HG02610 (cell line): ENCODE measurements at regions not wholly inside any gene's neighbourhood (a gene's known extent, or its start where the extent isn't known, plus 50 kb on each side); places are given as distances from the start of the nearest gene placed in this dataset.
"Not testable (repeated sequence)": the region's sequence is repeated elsewhere in the genome, so short reads cannot be mapped to it uniquely, and the experiment has no call there.

ENCODE experiments used
- ATAC-seq: cut with Tn5 transposase; IDR thresholded peaks from one replicate; pipeline ENCODE4 v1.9.1; 2021; ENCODE audit warnings: mild to moderate bottlenecking, moderate library complexity; ENCODE audit not compliant: unreplicated experiment

GRCh38 chr1:184889166-184889565 lies 85.1 kb downstream of the NIBAN1 start:
- no peak for ATAC-seq

GRCh38 chr1:184888505-184888904 lies 85.8 kb downstream of the NIBAN1 start:
- no peak for ATAC-seq

GRCh38 chr1:184882957-184883815 lies 91.1 kb downstream of the NIBAN1 start:
- ATAC-seq = no peak

GRCh38 chr1:184881941-184882913 lies 92.1 kb downstream of the NIBAN1 start:
- peak; percentile 62 for ATAC-seq

GRCh38 chr1:184879876-184880557 lies 94.3 kb downstream of the NIBAN1 start:
- no peak for ATAC-seq

- ATAC-seq = no peak
These were observed 95.7 kb downstream of the NIBAN1 start for GRCh38 chr1:184878602-184879001.

- ATAC-seq = no peak
These were observed 96.3 kb downstream of the NIBAN1 start for GRCh38 chr1:184878002-184878401.

GRCh38 chr1:184876015-184876414 lies 98.3 kb downstream of the NIBAN1 start:
- ATAC-seq = not testable (repeated sequence)

GRCh38 chr1:184875218-184875617 lies 99.1 kb downstream of the NIBAN1 start:
- ATAC-seq = no peak

- ATAC-seq = peak; percentile 27
These were observed 104.0 kb downstream of the NIBAN1 start for GRCh38 chr1:184870319-184870718.

- no peak for ATAC-seq
These were observed 106.2 kb downstream of the NIBAN1 start for GRCh38 chr1:184867866-184868689.

- ATAC-seq = peak; percentile 96
These were observed 107.1 kb downstream of the NIBAN1 start for GRCh38 chr1:184866991-184867788.

GRCh38 chr1:184866586-184866985 lies 107.7 kb downstream of the NIBAN1 start:
- ATAC-seq = peak; percentile 27

- ATAC-seq = no peak
These were observed 108.5 kb downstream of the NIBAN1 start for GRCh38 chr1:184865831-184866230.

GRCh38 chr1:184861755-184862336 lies 107.2 kb upstream of the EDEM3 start:
- ATAC-seq = no peak

- ATAC-seq = peak; percentile 66
These were observed 106.5 kb upstream of the EDEM3 start for GRCh38 chr1:184860985-184861754.

- ATAC-seq = no peak
These were observed 105.9 kb upstream of the EDEM3 start for GRCh38 chr1:184860535-184860934.
